ENCODE measurements at regions not wholly inside any gene's neighbourhood (a gene's known extent, or its start where the extent isn't known, plus 50 kb on each side); places are given as distances from the start of the nearest gene placed in this dataset.

- H3K27me3 ChIP-seq (ENCODE audit: control insufficient read depth, insufficient read depth, low read length) = no peaks in the 10 kb centered on the region
- no peak overlapping the region for H3K9ac ChIP-seq (ENCODE audit: low read depth, low read length)
- H3K36me3 ChIP-seq (ENCODE audit: control insufficient read depth, insufficient read depth, low read length) = no peaks in the 10 kb centered on the region
- H3K4me1 ChIP-seq (ENCODE audit: control insufficient read depth, insufficient read depth, low read length) = no peaks in the 10 kb centered on the region
- H3K4me3 ChIP-seq (ENCODE audit: low read depth, low read length) = no peak overlapping the region
- no peaks in the 10 kb centered on the region for H3K9me3 ChIP-seq (ENCODE audit: control insufficient read depth, insufficient read depth, low read length)
Measured at GRCh38 chr14:59069163-59069854, 119.2 kb upstream of the DAAM1 start.

- no peaks in the 10 kb centered on the region for H3K27me3 ChIP-seq (ENCODE audit: control insufficient read depth, insufficient read depth, low read length)
- H3K36me3 ChIP-seq (ENCODE audit: control insufficient read depth, insufficient read depth, low read length) = no peaks in the 10 kb centered on the region
- H3K4me1 ChIP-seq (ENCODE audit: control insufficient read depth, insufficient read depth, low read length) = no peaks in the 10 kb centered on the region
- H3K9me3 ChIP-seq (ENCODE audit: control insufficient read depth, insufficient read depth, low read length) = no peaks in the 10 kb centered on the region
- no peak overlapping the region for H3K9ac ChIP-seq (ENCODE audit: low read depth, low read length)
- no peak overlapping the region for H3K4me3 ChIP-seq (ENCODE audit: low read depth, low read length)
Measured at GRCh38 chr14:59075506-59075905, 113.0 kb upstream of the DAAM1 start.

GRCh38 chr14:59081720-59082119 lies 106.7 kb upstream of the DAAM1 start:
- no peaks in the 10 kb centered on the region for H3K36me3 ChIP-seq (ENCODE audit: control insufficient read depth, insufficient read depth, low read length)
- no peak overlapping the region for H3K4me3 ChIP-seq (ENCODE audit: low read depth, low read length)
- H3K9ac ChIP-seq (ENCODE audit: low read depth, low read length) = no peak overlapping the region
- H3K27me3 ChIP-seq (ENCODE audit: control insufficient read depth, insufficient read depth, low read length) = no peaks in the 10 kb centered on the region
- H3K4me1 ChIP-seq (ENCODE audit: control insufficient read depth, insufficient read depth, low read length) = no peaks in the 10 kb centered on the region
- no peaks in the 10 kb centered on the region for H3K9me3 ChIP-seq (ENCODE audit: control insufficient read depth, insufficient read depth, low read length)

- H3K36me3 ChIP-seq (ENCODE audit: control insufficient read depth, insufficient read depth, low read length) = no peaks in the 10 kb centered on the region
Measured at GRCh38 chr14:59085207-59085739, 103.2 kb upstream of the DAAM1 start.

GRCh38 chr14:59086241-59086882 lies 102.1 kb upstream of the DAAM1 start:
- no peaks in the 10 kb centered on the region for H3K27me3 ChIP-seq (ENCODE audit: control insufficient read depth, insufficient read depth, low read length)
- no peaks in the 10 kb centered on the region for H3K4me1 ChIP-seq (ENCODE audit: control insufficient read depth, insufficient read depth, low read length)
- no peaks in the 10 kb centered on the region for H3K36me3 ChIP-seq (ENCODE audit: control insufficient read depth, insufficient read depth, low read length)
- H3K4me3 ChIP-seq (ENCODE audit: low read depth, low read length) = no peak overlapping the region
- no peak overlapping the region for H3K9ac ChIP-seq (ENCODE audit: low read depth, low read length)
- no peaks in the 10 kb centered on the region for H3K9me3 ChIP-seq (ENCODE audit: control insufficient read depth, insufficient read depth, low read length)

More at GRCh38 chr14:59085207-59085739, 103.2 kb upstream of the DAAM1 start:
- H3K9ac ChIP-seq (ENCODE audit: low read depth, low read length) = no peak overlapping the region
- H3K9me3 ChIP-seq (ENCODE audit: control insufficient read depth, insufficient read depth, low read length) = no peaks in the 10 kb centered on the region
- no peaks in the 10 kb centered on the region for H3K27me3 ChIP-seq (ENCODE audit: control insufficient read depth, insufficient read depth, low read length)
- no peak overlapping the region for H3K4me3 ChIP-seq (ENCODE audit: low read depth, low read length)
- no peaks in the 10 kb centered on the region for H3K4me1 ChIP-seq (ENCODE audit: control insufficient read depth, insufficient read depth, low read length)

GRCh38 chr14:59087240-59087639 lies 101.2 kb upstream of the DAAM1 start:
- H3K9me3 ChIP-seq (ENCODE audit: control insufficient read depth, insufficient read depth, low read length) = no peaks in the 10 kb centered on the region
- H3K9ac ChIP-seq (ENCODE audit: low read depth, low read length) = no peak overlapping the region
- H3K4me3 ChIP-seq (ENCODE audit: low read depth, low read length) = no peak overlapping the region
- H3K36me3 ChIP-seq (ENCODE audit: control insufficient read depth, insufficient read depth, low read length) = no peaks in the 10 kb centered on the region
- no peaks in the 10 kb centered on the region for H3K4me1 ChIP-seq (ENCODE audit: control insufficient read depth, insufficient read depth, low read length)
- no peaks in the 10 kb centered on the region for H3K27me3 ChIP-seq (ENCODE audit: control insufficient read depth, insufficient read depth, low read length)

GRCh38 chr14:59087711-59088110 lies 100.8 kb upstream of the DAAM1 start:
- H3K4me3 ChIP-seq (ENCODE audit: low read depth, low read length) = no peak overlapping the region
- H3K9ac ChIP-seq (ENCODE audit: low read depth, low read length) = no peak overlapping the region

GRCh38 chr14:59090572-59090971 lies 97.9 kb upstream of the DAAM1 start:
- no peak overlapping the region for H3K9ac ChIP-seq (ENCODE audit: low read depth, low read length)
- no peaks in the 10 kb centered on the region for H3K9me3 ChIP-seq (ENCODE audit: control insufficient read depth, insufficient read depth, low read length)
- no peaks in the 10 kb centered on the region for H3K36me3 ChIP-seq (ENCODE audit: control insufficient read depth, insufficient read depth, low read length)
- no peaks in the 10 kb centered on the region for H3K27me3 ChIP-seq (ENCODE audit: control insufficient read depth, insufficient read depth, low read length)
- H3K4me3 ChIP-seq (ENCODE audit: low read depth, low read length) = no peak overlapping the region
- no peaks in the 10 kb centered on the region for H3K4me1 ChIP-seq (ENCODE audit: control insufficient read depth, insufficient read depth, low read length)

More at GRCh38 chr14:59087711-59088110, 100.8 kb upstream of the DAAM1 start:
- Histone ChIP-seq H3K4me1 (ENCODE audit: control insufficient read depth, insufficient read depth, low read length) (no peaks in the 10 kb centered on the region), H3K36me3 (ENCODE audit: control insufficient read depth, insufficient read depth, low read length) (no peaks in the 10 kb centered on the region), H3K27me3 (ENCODE audit: control insufficient read depth, insufficient read depth, low read length) (no peaks in the 10 kb centered on the region), H3K9me3 (ENCODE audit: control insufficient read depth, insufficient read depth, low read length) (no peaks in the 10 kb centered on the region)

GRCh38 chr14:59091404-59091803 lies 97.1 kb upstream of the DAAM1 start:
- Histone ChIP-seq H3K36me3 (ENCODE audit: control insufficient read depth, insufficient read depth, low read length) (no peaks in the 10 kb centered on the region), H3K9ac (ENCODE audit: low read depth, low read length) (no peak overlapping the region), H3K9me3 (ENCODE audit: control insufficient read depth, insufficient read depth, low read length) (no peaks in the 10 kb centered on the region), H3K4me1 (ENCODE audit: control insufficient read depth, insufficient read depth, low read length) (no peaks in the 10 kb centered on the region), H3K4me3 (ENCODE audit: low read depth, low read length) (no peak overlapping the region), H3K27me3 (ENCODE audit: control insufficient read depth, insufficient read depth, low read length) (no peaks in the 10 kb centered on the region)

GRCh38 chr14:59091976-59092375 lies 96.5 kb upstream of the DAAM1 start:
- no peaks in the 10 kb centered on the region for H3K27me3 ChIP-seq (ENCODE audit: control insufficient read depth, insufficient read depth, low read length)
- no peak overlapping the region for H3K4me3 ChIP-seq (ENCODE audit: low read depth, low read length)
- H3K9ac ChIP-seq (ENCODE audit: low read depth, low read length) = no peak overlapping the region
- no peaks in the 10 kb centered on the region for H3K9me3 ChIP-seq (ENCODE audit: control insufficient read depth, insufficient read depth, low read length)
- H3K4me1 ChIP-seq (ENCODE audit: control insufficient read depth, insufficient read depth, low read length) = no peaks in the 10 kb centered on the region
- H3K36me3 ChIP-seq (ENCODE audit: control insufficient read depth, insufficient read depth, low read length) = no peaks in the 10 kb centered on the region

- Histone ChIP-seq H3K27me3 (ENCODE audit: control insufficient read depth, insufficient read depth, low read length) (no peaks in the 10 kb centered on the region), H3K4me3 (ENCODE audit: low read depth, low read length) (no peak overlapping the region), H3K36me3 (ENCODE audit: control insufficient read depth, insufficient read depth, low read length) (no peaks in the 10 kb centered on the region), H3K9ac (ENCODE audit: low read depth, low read length) (no peak overlapping the region), H3K9me3 (ENCODE audit: control insufficient read depth, insufficient read depth, low read length) (no peaks in the 10 kb centered on the region), H3K4me1 (ENCODE audit: control insufficient read depth, insufficient read depth, low read length) (no peaks in the 10 kb centered on the region)
Measured at GRCh38 chr14:59093902-59094301, 94.6 kb upstream of the DAAM1 start.

GRCh38 chr14:59096303-59096702 lies 92.2 kb upstream of the DAAM1 start:
- Histone ChIP-seq H3K4me1 (ENCODE audit: control insufficient read depth, insufficient read depth, low read length) (no peaks in the 10 kb centered on the region), H3K9ac (ENCODE audit: low read depth, low read length) (no peak overlapping the region), H3K4me3 (ENCODE audit: low read depth, low read length) (no peak overlapping the region), H3K36me3 (ENCODE audit: control insufficient read depth, insufficient read depth, low read length) (no peaks in the 10 kb centered on the region), H3K9me3 (ENCODE audit: control insufficient read depth, insufficient read depth, low read length) (no peaks in the 10 kb centered on the region), H3K27me3 (ENCODE audit: control insufficient read depth, insufficient read depth, low read length) (no peaks in the 10 kb centered on the region)

Measured in iPS-15b (cell line).